ENCODE measurements at regions not wholly inside any gene's neighbourhood (a gene's known extent, or its start where the extent isn't known, plus 50 kb on each side); places are given as distances from the start of the nearest gene placed in this dataset.
"Not testable (repeated sequence)": the region's sequence is repeated elsewhere in the genome, so short reads cannot be mapped to it uniquely, and the experiment has no call there.

DNA sequence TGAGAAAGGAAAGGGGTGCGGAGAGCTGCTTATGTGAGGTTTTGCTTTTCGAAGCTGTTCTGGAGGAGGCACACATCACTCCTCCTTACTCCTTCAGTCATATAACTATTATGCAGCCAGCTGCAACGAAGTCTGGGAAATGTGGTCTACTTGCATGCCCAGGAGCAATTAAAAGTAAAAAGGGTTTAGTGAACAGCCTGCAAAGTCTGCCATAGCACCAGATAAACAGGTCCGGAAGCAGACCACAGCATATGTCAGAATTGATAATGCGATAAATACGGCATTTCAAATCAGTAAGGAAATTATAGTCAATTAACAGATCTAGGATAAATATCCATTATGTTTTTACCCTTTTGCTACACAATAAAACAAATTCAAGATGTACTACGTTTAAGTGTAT, 99.5 kb downstream of the POLR2M start (continued):
- no peak for TF ChIP-seq ZNF83 (CRISPR knock-in tag; IDR thresholded peaks at IDR 0.05; ENCODE audit: borderline replicate concordance)
- TF ChIP-seq TOPORS (CRISPR knock-in tag; IDR thresholded peaks at IDR 0.05), result no peak

- CTCF ChIA-PET (ENCODE audit: low intra/inter-chr PET ratio, low total read pairs); BruUV-seq (replicated peaks); H2AFZ ChIP-seq (ENCODE audit: low read length); H4K20me1 ChIP-seq (ENCODE audit: insufficient read depth, low read length); POLR2A ChIA-PET; H3K27me3 ChIP-seq (ENCODE audit: control insufficient read depth in 1 of 2, insufficient read depth in 2 of 2, low read length in 2 of 2); ATAC-seq; H3K79me2 ChIP-seq (ENCODE audit: insufficient read depth, low read length); H3K27ac ChIP-seq (ENCODE audit: extremely low read length, insufficient read depth, low read length); in situ Hi-C loops (cut with HindIII; ENCODE audit: extremely low pct_ligation_motif_present, low pct_unique_long_range_greater_than_20kb); DNase-seq (ENCODE audit: low spot score); H3K9ac ChIP-seq (ENCODE audit: insufficient read depth, low read depth, low read length); H3K4me1 ChIP-seq (ENCODE audit: insufficient read depth, low read length); intact Hi-C loops (cut with micrococcal nuclease; ENCODE audit: unreplicated experiment); H3K4me2 ChIP-seq (ENCODE audit: low read depth, low read length); H3K4me3 ChIP-seq (replicated peaks in 1 of 3; ENCODE audit: insufficient read depth in 1 of 3, low read depth in 2 of 3, low read length in 3 of 3); H3K9me3 ChIP-seq (ENCODE audit: low read length); FAIRE-seq; H3K36me3 ChIP-seq (replicated peaks in 1 of 2; ENCODE audit: control insufficient read depth in 1 of 2, insufficient read depth in 2 of 2, low read length in 2 of 2): not testable (repeated sequence)
- WGBS (ENCODE audit: low lambda C conversion rate), result 57% methylated on average over 7 of the region's 7 CpGs
Observed at GRCh38 chr15:57809285-57809684, 102.8 kb downstream of the POLR2M start.

- WGBS (ENCODE audit: low lambda C conversion rate), result 6% methylated on average over 2 of the region's 6 CpGs
- TF ChIP-seq ZNF318 (CRISPR knock-in tag; IDR thresholded peaks at IDR 0.05), result no peak
- no peak for TF ChIP-seq ZNF891 (CRISPR knock-in tag; IDR thresholded peaks at IDR 0.05)
- TF ChIP-seq ESRRA (CRISPR knock-in tag; IDR thresholded peaks at IDR 0.05; ENCODE audit: low read depth), result no peak
- no peak for TF ChIP-seq KAT2B (IDR thresholded peaks at IDR 0.05; ENCODE audit: borderline replicate concordance, low read depth, low read length)
- TF ChIP-seq, protein P1, sequence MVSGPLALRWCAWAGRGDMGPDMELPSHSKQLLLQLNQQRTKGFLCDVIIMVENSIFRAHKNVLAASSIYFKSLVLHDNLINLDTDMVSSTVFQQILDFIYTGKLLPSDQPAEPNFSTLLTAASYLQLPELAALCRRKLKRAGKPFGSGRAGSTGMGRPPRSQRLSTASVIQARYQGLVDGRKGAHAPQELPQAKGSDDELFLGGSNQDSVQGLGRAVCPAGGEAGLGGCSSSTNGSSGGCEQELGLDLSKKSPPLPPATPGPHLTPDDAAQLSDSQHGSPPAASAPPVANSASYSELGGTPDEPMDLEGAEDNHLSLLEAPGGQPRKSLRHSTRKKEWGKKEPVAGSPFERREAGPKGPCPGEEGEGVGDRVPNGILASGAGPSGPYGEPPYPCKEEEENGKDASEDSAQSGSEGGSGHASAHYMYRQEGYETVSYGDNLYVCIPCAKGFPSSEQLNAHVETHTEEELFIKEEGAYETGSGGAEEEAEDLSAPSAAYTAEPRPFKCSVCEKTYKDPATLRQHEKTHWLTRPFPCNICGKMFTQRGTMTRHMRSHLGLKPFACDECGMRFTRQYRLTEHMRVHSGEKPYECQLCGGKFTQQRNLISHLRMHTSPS (CRISPR knock-in tag; IDR thresholded peaks at IDR 0.05; ENCODE audit: low read depth), result no peak
Observed at GRCh38 chr15:57816599-57816998, 110.1 kb downstream of the POLR2M start.

More at GRCh38 chr15:57816599-57816998, 110.1 kb downstream of the POLR2M start:
- H3K4me2 ChIP-seq (ENCODE audit: low read depth, low read length), result no peak overlapping the region
- H3K4me3 ChIP-seq (replicated peaks in 1 of 3; ENCODE audit: insufficient read depth in 1 of 3, low read depth in 2 of 3, low read length in 3 of 3), result no peak overlapping the region
- H3K27me3 ChIP-seq (ENCODE audit: control insufficient read depth in 1 of 2, insufficient read depth in 2 of 2, low read length in 2 of 2), result peaks cover 2 to 17% of the 10 kb centered on the region in 2 experiments; a peak in 3 of 5 replicates
- intact Hi-C loops (cut with micrococcal nuclease; ENCODE audit: unreplicated experiment) (no loop called here), in situ Hi-C loops (cut with HindIII; ENCODE audit: extremely low pct_ligation_motif_present, low pct_unique_long_range_greater_than_20kb) (no loop called here)
- DNase-seq (ENCODE audit: low spot score) (no peak), ATAC-seq (no peak), FAIRE-seq (no peak)
- H3K4me1 ChIP-seq (ENCODE audit: insufficient read depth, low read length), result no peaks in the 10 kb centered on the region
- no peak overlapping the region for H3K27ac ChIP-seq (ENCODE audit: extremely low read length, insufficient read depth, low read length)
- H2AFZ ChIP-seq (ENCODE audit: low read length), result no peak overlapping the region
- no TSS peak for BruUV-seq (replicated peaks)
- no peaks in the 10 kb centered on the region for H3K9me3 ChIP-seq (ENCODE audit: low read length)
- CTCF ChIA-PET (ENCODE audit: low intra/inter-chr PET ratio, low total read pairs), result no interaction called here
- H3K79me2 ChIP-seq (ENCODE audit: insufficient read depth, low read length), result no peaks in the 10 kb centered on the region
- no peaks in the 10 kb centered on the region for H4K20me1 ChIP-seq (ENCODE audit: insufficient read depth, low read length)
- POLR2A ChIA-PET, result no interaction called here
- no peak overlapping the region for H3K9ac ChIP-seq (ENCODE audit: insufficient read depth, low read depth, low read length)
- no peaks in the 10 kb centered on the region for H3K36me3 ChIP-seq (replicated peaks in 1 of 2; ENCODE audit: control insufficient read depth in 1 of 2, insufficient read depth in 2 of 2, low read length in 2 of 2)

Data from HepG2 (cell line).